Suprapubic skin (tissue), 4 donors: ENCODE measurements at regions not wholly inside any gene's neighbourhood (a gene's known extent, or its start where the extent isn't known, plus 50 kb on each side); places are given as distances from the start of the nearest gene placed in this dataset.

Experiments
- DNase-seq, 2 donors: peaks; one replicate each; pipeline ENCODE4 v3.0.0-alpha.2; 2019; ENCODE audit warnings: low spot score in 2 of 2
- H3K27ac ChIP-seq: fragments of 200-600 bp; sonication (generic); one replicate; pipeline ENCODE4 v1.5.1; 2019
- H3K27me3 ChIP-seq: fragments of 200-600 bp; sonication (generic); one replicate; pipeline ENCODE4 v1.5.1; 2019
- H3K36me3 ChIP-seq: fragments of 200-600 bp; sonication (generic); one replicate; pipeline ENCODE4 v1.5.1; 2019
- H3K4me1 ChIP-seq: fragments of 200-600 bp; sonication (generic); one replicate; pipeline ENCODE4 v1.5.1; 2019
- H3K4me3 ChIP-seq: fragments of 200-600 bp; sonication (generic); one replicate; pipeline ENCODE4 v1.5.1; 2019; ENCODE audit warnings: mild to moderate bottlenecking
- H3K9me3 ChIP-seq: fragments of 200-600 bp; sonication (generic); one replicate; pipeline ENCODE4 v1.5.1; 2019
- CTCF ChIP-seq, 2 donors: fragments of 200-600 bp in 1 of 2; fragments of 450-650 bp in 1 of 2; sonication (generic) in 1 of 2; IDR thresholded peaks; one replicate each; pipeline ENCODE4 v1.5.1; 2016 to 2019; ENCODE audit warnings: antibody characterized with exemption in 2 of 2, mild to moderate bottlenecking in 1 of 2, moderate library complexity in 1 of 2
- EP300 ChIP-seq: sonication (generic); formaldehyde crosslinking; IDR thresholded peaks from one replicate; pipeline ENCODE4 v1.6.1; 2017; ENCODE audit warnings: antibody characterized with exemption
- POLR2A ChIP-seq, 2 donors: fragments of 450-650 bp; IDR thresholded peaks; one replicate each; pipeline ENCODE4 v1.6.1; 2017; ENCODE audit warnings: antibody characterized with exemption in 2 of 2, mild to moderate bottlenecking in 2 of 2, moderate library complexity in 2 of 2
- POLR2AphosphoS5 ChIP-seq, 3 donors: sonication (generic); formaldehyde crosslinking; IDR thresholded peaks; one replicate each; pipeline ENCODE4 v1.6.1; 2017; ENCODE audit warnings: antibody characterized with exemption in 3 of 3
- WGBS: methylation state at CpG from one replicate; pipeline ENCODE4 v1.1.5; 2018; 5-methylcytosine and 5-hydroxymethylcytosine counted together

- no peaks in the 10 kb centered on the region for H3K9me3 ChIP-seq
- H3K36me3 ChIP-seq: no peaks in the 10 kb centered on the region
- H3K4me1 ChIP-seq: no peaks in the 10 kb centered on the region
- no peak overlapping the region for H3K27ac ChIP-seq
- TF ChIP-seq EP300: no peak
- TF ChIP-seq CTCF (IDR thresholded peaks at IDR 0.05): no peak
- no peak for TF ChIP-seq POLR2AphosphoS5 (IDR thresholded peaks at IDR 0.05)
- TF ChIP-seq POLR2A (IDR thresholded peaks at IDR 0.05): no peak
- H3K4me3 ChIP-seq: no peak overlapping the region
- WGBS: 50% methylated on average over 3 of the region's 3 CpGs
- no peaks in the 10 kb centered on the region for H3K27me3 ChIP-seq
- no peak for DNase-seq
Observed at GRCh38 chr9:31065691-31066090, 1318.8 kb upstream of the ACO1 start.

- H3K4me3 ChIP-seq: no peak overlapping the region
- 42% methylated on average over 2 of the region's 2 CpGs for WGBS
- H3K36me3 ChIP-seq: no peaks in the 10 kb centered on the region
- H3K27me3 ChIP-seq: no peaks in the 10 kb centered on the region
- no peaks in the 10 kb centered on the region for H3K9me3 ChIP-seq
- no peak for TF ChIP-seq POLR2A (IDR thresholded peaks at IDR 0.05)
- TF ChIP-seq POLR2AphosphoS5 (IDR thresholded peaks at IDR 0.05): no peak
- no peak for TF ChIP-seq CTCF (IDR thresholded peaks at IDR 0.05)
- TF ChIP-seq EP300: no peak
- H3K4me1 ChIP-seq: no peaks in the 10 kb centered on the region
- no peak overlapping the region for H3K27ac ChIP-seq
- no peak for DNase-seq
Observed at GRCh38 chr9:31067418-31067817, 1317.0 kb upstream of the ACO1 start.

DNA sequence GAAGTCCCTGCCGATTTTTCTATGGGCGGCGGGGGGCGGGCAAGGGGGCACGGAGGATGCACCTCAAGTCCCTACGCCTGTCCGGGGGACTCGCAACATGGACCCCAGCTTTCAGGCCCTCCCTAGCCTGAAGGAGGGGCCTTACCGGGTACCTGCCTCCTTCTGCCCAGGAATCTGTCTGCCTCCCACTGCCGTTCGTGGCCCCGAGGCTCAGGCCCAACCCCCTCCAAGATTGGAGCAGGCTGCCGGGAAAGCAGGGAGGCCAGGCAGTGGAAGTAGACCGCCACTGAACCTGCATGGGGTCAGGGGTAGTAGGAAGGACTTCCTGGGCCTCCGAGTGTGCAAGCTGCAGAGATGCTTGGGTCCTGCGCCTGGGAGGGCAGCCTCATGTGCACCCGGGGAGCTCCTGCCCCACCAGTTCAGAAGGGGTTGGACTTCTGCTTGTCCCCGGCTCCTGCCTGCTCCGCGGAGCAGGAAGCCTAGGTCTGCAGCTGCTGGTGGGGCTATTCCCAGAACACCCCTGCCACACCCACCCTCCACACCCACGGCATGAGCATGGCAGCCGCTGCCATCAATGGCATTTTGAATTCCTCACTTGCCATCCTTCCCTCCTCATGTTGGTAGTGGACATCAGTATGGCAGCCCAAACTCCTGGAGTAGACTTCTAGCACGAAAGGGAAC is 1312.7 kb upstream of the ACO1 start:
- Histone ChIP-seq H3K4me1 (no peaks in the 10 kb centered on the region), H3K4me3 (no peak overlapping the region), H3K27me3 (no peaks in the 10 kb centered on the region), H3K36me3 (no peaks in the 10 kb centered on the region), H3K9me3 (no peaks in the 10 kb centered on the region), H3K27ac (no peak overlapping the region)
- TF ChIP-seq POLR2AphosphoS5 (IDR thresholded peaks at IDR 0.05) (no peak), CTCF (IDR thresholded peaks at IDR 0.05) (no peak), EP300 (no peak), POLR2A (IDR thresholded peaks at IDR 0.05) (no peak)
- 95% methylated on average over 5 of the region's 23 CpGs for WGBS
- DNase-seq: no peak

- no peak overlapping the region for H3K4me3 ChIP-seq
- no peaks in the 10 kb centered on the region for H3K36me3 ChIP-seq
- H3K27ac ChIP-seq: no peak overlapping the region
- no peak for DNase-seq
- TF ChIP-seq POLR2A (IDR thresholded peaks at IDR 0.05): no peak
- TF ChIP-seq CTCF (IDR thresholded peaks at IDR 0.05): no peak
- TF ChIP-seq POLR2AphosphoS5 (IDR thresholded peaks at IDR 0.05): no peak
- no peak for TF ChIP-seq EP300
- no peaks in the 10 kb centered on the region for H3K4me1 ChIP-seq
- WGBS: 72% methylated on average over 2 of the region's 2 CpGs
- H3K9me3 ChIP-seq: no peaks in the 10 kb centered on the region
- H3K27me3 ChIP-seq: no peaks in the 10 kb centered on the region
Observed at GRCh38 chr9:31078175-31078574, 1306.3 kb upstream of the ACO1 start.

- no peak for TF ChIP-seq POLR2AphosphoS5 (IDR thresholded peaks at IDR 0.05)
- no peak for TF ChIP-seq CTCF (IDR thresholded peaks at IDR 0.05)
- no peak for TF ChIP-seq EP300
- TF ChIP-seq POLR2A (IDR thresholded peaks at IDR 0.05): no peak
- no peak for DNase-seq
- no peak overlapping the region for H3K4me3 ChIP-seq
- H3K9me3 ChIP-seq: no peaks in the 10 kb centered on the region
- WGBS: 69% methylated on average over 4 of the region's 4 CpGs
- H3K27me3 ChIP-seq: no peaks in the 10 kb centered on the region
- no peaks in the 10 kb centered on the region for H3K36me3 ChIP-seq
- H3K27ac ChIP-seq: no peak overlapping the region
- H3K4me1 ChIP-seq: no peaks in the 10 kb centered on the region
Observed at GRCh38 chr9:31084350-31084749, 1300.1 kb upstream of the ACO1 start.
